Fibroblast of the aortic adventitia (primary cell): ENCODE measurements at regions not wholly inside any gene's neighbourhood (a gene's known extent, or its start where the extent isn't known, plus 50 kb on each side); places are given as distances from the start of the nearest gene placed in this dataset.

Experiments
- DNase-seq: peaks from one replicate; pipeline ENCODE4 v3.0.0-alpha.2; 2010; ENCODE audit warnings: low read depth
- H3K4me3 ChIP-seq: 2 replicates; pipeline ENCODE4 v1.5.1; 2011; ENCODE audit warnings: low read depth, mild to moderate bottlenecking, control low read depth, low read length, moderate library complexity
- CTCF ChIP-seq: IDR thresholded peaks from 2 replicates; pipeline ENCODE4 v1.5.1; 2011; ENCODE audit warnings: mild to moderate bottlenecking, low read length, control low read depth, inconsistent platforms; ENCODE audit not compliant: insufficient read depth

DNA sequence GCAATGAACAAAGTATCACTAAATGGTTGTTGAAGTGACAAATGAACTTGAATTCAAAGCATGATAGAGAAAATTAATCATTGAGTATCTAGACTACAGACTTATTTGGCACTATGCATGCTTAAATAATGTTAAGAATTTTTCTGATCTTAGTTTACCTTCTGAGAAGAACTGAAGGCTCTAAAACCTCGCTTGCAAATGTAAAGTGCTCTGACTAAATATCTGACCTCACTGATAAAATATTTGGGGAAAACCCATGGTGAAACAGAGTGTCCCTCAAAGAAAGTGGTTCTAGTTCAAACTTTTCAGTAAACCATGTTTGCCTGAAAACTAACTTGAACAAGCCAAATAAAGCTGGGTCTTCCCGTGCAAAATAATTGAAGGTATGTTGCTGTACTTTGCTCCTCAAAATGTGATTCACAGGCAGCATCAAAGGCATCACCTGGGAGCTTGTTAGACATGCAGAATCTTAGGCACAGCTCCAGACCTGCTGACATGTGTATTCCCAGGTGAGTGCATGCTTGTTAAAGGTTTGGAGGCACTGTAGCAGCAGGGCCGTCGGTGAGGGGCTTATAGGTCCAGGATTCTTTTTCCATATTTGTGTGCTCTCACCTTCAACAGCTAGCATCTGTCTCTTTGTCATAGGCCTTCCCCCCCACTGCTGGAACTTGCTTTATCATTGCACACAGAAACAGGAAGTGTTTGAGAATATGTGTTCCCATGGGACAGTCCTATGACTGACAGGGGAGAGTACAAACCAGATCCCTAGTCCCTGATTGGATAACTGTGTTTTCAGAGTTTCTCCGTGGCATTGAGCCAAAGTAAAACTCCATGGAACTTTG lies 524.2 kb upstream of the LMCD1 start:
- H3K4me3 ChIP-seq = no peak overlapping the region
- TF ChIP-seq CTCF = no peak
- DNase-seq = no peak

DNA sequence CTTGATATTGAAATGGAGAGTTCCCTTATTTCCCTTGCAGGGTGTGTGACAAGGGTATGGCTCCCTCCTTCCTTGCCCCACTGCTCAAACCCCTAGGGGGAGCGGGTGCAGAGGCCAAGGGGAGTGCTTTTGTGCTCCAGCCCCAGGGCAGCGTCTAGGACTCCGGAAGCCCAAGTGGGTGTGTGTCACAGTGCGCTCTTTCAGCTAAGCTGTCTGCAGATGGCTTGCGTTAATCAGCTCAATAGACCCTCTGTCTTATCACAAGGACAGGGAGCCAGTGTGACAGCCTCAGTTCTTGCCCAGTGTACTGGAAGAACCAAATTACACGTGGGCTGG lies 523.6 kb upstream of the LMCD1 start:
- TF ChIP-seq CTCF = no peak
- H3K4me3 ChIP-seq = no peak overlapping the region
- no peak for DNase-seq

- DNase-seq = no peak
- TF ChIP-seq CTCF = no peak
- no peak overlapping the region for H3K4me3 ChIP-seq
These were observed 519.5 kb upstream of the LMCD1 start for GRCh38 chr3:7982126-7982525.

- no peak for DNase-seq
- no peak overlapping the region for H3K4me3 ChIP-seq
- no peak for TF ChIP-seq CTCF
These were observed 502.2 kb upstream of the LMCD1 start for GRCh38 chr3:7999384-7999783.

DNA sequence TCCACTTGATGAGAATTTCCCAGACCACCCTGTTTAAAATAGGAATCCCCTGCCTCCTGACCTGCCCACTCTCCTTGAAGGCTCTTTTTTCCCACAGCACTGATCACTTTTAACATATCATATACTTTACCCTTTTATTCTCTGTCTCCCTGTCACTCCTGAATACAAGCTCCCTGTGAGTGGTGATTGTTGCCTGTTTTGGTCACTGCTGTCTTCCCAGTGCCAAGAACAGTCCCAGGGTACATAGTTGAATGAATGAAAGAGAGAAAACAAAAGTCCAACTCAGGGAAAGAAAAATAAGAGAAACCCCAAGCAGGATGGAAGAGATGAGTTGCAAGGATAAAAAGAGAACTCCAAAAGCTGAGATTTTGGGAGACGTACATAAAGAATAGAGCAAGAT lies 500.3 kb upstream of the LMCD1 start:
- DNase-seq = no peak
- TF ChIP-seq CTCF = no peak
- no peak overlapping the region for H3K4me3 ChIP-seq

- no peak overlapping the region for H3K4me3 ChIP-seq
- no peak for DNase-seq
- TF ChIP-seq CTCF = no peak
These were observed 499.9 kb upstream of the LMCD1 start for GRCh38 chr3:8001712-8002111.

GRCh38 chr3:8011902-8012301 lies 489.7 kb upstream of the LMCD1 start:
- no peak for TF ChIP-seq CTCF
- no peak for DNase-seq

More at GRCh38 chr3:8011902-8012301, 489.7 kb upstream of the LMCD1 start:
- no peak overlapping the region for H3K4me3 ChIP-seq
